ENCODE measurements at regions not wholly inside any gene's neighbourhood (a gene's known extent, or its start where the extent isn't known, plus 50 kb on each side); places are given as distances from the start of the nearest gene placed in this dataset.

- TF ChIP-seq TAF1 (IDR thresholded peaks at IDR 0.05; ENCODE audit: borderline replicate concordance, insufficient read depth, low read length) (no peak), REST (IDR thresholded peaks at IDR 0.05; ENCODE audit: insufficient read depth in 1 of 2, low read depth in 2 of 2, low read length in 2 of 2) (no peak), POLR2AphosphoS5 (IDR thresholded peaks at IDR 0.05; ENCODE audit: low read depth, low read length) (no peak), SIN3A (IDR thresholded peaks at IDR 0.05; ENCODE audit: borderline replicate concordance, insufficient read depth, low read length) (no peak), FOXP2 (optimal IDR thresholded peaks at IDR 0.05; ENCODE audit: borderline replicate concordance, extremely low read depth, extremely low read length, insufficient read depth) (no peak)
Measured at GRCh38 chr2:180564051-180564450, 416.4 kb upstream of the UBE2E3 start.

GRCh38 chr2:180562378-180562777 is 418.0 kb upstream of the UBE2E3 start:
- TF ChIP-seq FOXP2 (optimal IDR thresholded peaks at IDR 0.05; ENCODE audit: borderline replicate concordance, extremely low read depth, extremely low read length, insufficient read depth) (no peak), REST (IDR thresholded peaks at IDR 0.05; ENCODE audit: insufficient read depth in 1 of 2, low read depth in 2 of 2, low read length in 2 of 2) (no peak), SIN3A (IDR thresholded peaks at IDR 0.05; ENCODE audit: borderline replicate concordance, insufficient read depth, low read length) (no peak), TAF1 (IDR thresholded peaks at IDR 0.05; ENCODE audit: borderline replicate concordance, insufficient read depth, low read length) (no peak)

GRCh38 chr2:180559771-180560170 is 420.6 kb upstream of the UBE2E3 start:
- no peak for TF ChIP-seq FOXP2 (optimal IDR thresholded peaks at IDR 0.05; ENCODE audit: borderline replicate concordance, extremely low read depth, extremely low read length, insufficient read depth)
- TF ChIP-seq POLR2AphosphoS5 (IDR thresholded peaks at IDR 0.05; ENCODE audit: low read depth, low read length) = no peak
- TF ChIP-seq REST (IDR thresholded peaks at IDR 0.05; ENCODE audit: insufficient read depth in 1 of 2, low read depth in 2 of 2, low read length in 2 of 2) = no peak
- TF ChIP-seq TAF1 (IDR thresholded peaks at IDR 0.05; ENCODE audit: borderline replicate concordance, insufficient read depth, low read length) = no peak
- no peak for TF ChIP-seq SIN3A (IDR thresholded peaks at IDR 0.05; ENCODE audit: borderline replicate concordance, insufficient read depth, low read length)

GRCh38 chr2:180559038-180559437 is 421.4 kb upstream of the UBE2E3 start:
- TF ChIP-seq POLR2AphosphoS5 (IDR thresholded peaks at IDR 0.05; ENCODE audit: low read depth, low read length) (no peak), REST (IDR thresholded peaks at IDR 0.05; ENCODE audit: insufficient read depth in 1 of 2, low read depth in 2 of 2, low read length in 2 of 2) (no peak), TAF1 (IDR thresholded peaks at IDR 0.05; ENCODE audit: borderline replicate concordance, insufficient read depth, low read length) (no peak), FOXP2 (optimal IDR thresholded peaks at IDR 0.05; ENCODE audit: borderline replicate concordance, extremely low read depth, extremely low read length, insufficient read depth) (no peak), SIN3A (IDR thresholded peaks at IDR 0.05; ENCODE audit: borderline replicate concordance, insufficient read depth, low read length) (no peak)

GRCh38 chr2:180555391-180555965 is 424.9 kb upstream of the UBE2E3 start:
- no peak for TF ChIP-seq TAF1 (IDR thresholded peaks at IDR 0.05; ENCODE audit: borderline replicate concordance, insufficient read depth, low read length)
- TF ChIP-seq POLR2AphosphoS5 (IDR thresholded peaks at IDR 0.05; ENCODE audit: low read depth, low read length) = no peak
